Cardiac muscle cell (in vitro differentiated cells and primary cell): ENCODE measurements at regions not wholly inside any gene's neighbourhood (a gene's known extent, or its start where the extent isn't known, plus 50 kb on each side); places are given as distances from the start of the nearest gene placed in this dataset.
A peak's percentile ranks its signal among the peaks of the same experiment; 100 is the strongest.

Source experiments
- DNase-seq, 2 donors: peaks; one replicate each; pipeline versions ENCODE4 v3.0.0 to v3.0.0-alpha.2; 2010 to 2017; ENCODE audit warnings: low read depth in 1 of 2, low spot score in 1 of 2
- H3K27ac ChIP-seq: fragments of 200-600 bp; sonication (generic); 2 replicates; pipeline ENCODE4 v1.5.1; 2016
- H3K27me3 ChIP-seq: fragments of 200-600 bp; sonication (generic); 2 replicates; pipeline ENCODE4 v1.6.0; 2016; ENCODE audit warnings: control low read depth
- H3K36me3 ChIP-seq: fragments of 200-600 bp; sonication (generic); 2 replicates; pipeline ENCODE4 v1.5.1; 2016; ENCODE audit warnings: control low read depth
- H3K4me1 ChIP-seq: fragments of 200-600 bp; sonication (generic); 2 replicates; pipeline ENCODE4 v1.8.1; 2017; ENCODE audit warnings: low read depth, mild to moderate bottlenecking, mixed run types
- H3K4me3 ChIP-seq: fragments of 200-600 bp; sonication (generic); 2 replicates; pipeline ENCODE4 v1.5.1; 2016; ENCODE audit warnings: mild to moderate bottlenecking
- H3K9me3 ChIP-seq: fragments of 200-600 bp; sonication (generic); 2 replicates; pipeline ENCODE4 v1.5.1; 2017; ENCODE audit warnings: low read depth, mild to moderate bottlenecking, control low read depth
- TF ChIP-seq, protein P1 (sequence below): IDR thresholded peaks from 2 replicates; pipeline ENCODE4 v1.5.1; 2012; ENCODE audit warnings: low read depth, mild to moderate bottlenecking, low read length

DNA sequence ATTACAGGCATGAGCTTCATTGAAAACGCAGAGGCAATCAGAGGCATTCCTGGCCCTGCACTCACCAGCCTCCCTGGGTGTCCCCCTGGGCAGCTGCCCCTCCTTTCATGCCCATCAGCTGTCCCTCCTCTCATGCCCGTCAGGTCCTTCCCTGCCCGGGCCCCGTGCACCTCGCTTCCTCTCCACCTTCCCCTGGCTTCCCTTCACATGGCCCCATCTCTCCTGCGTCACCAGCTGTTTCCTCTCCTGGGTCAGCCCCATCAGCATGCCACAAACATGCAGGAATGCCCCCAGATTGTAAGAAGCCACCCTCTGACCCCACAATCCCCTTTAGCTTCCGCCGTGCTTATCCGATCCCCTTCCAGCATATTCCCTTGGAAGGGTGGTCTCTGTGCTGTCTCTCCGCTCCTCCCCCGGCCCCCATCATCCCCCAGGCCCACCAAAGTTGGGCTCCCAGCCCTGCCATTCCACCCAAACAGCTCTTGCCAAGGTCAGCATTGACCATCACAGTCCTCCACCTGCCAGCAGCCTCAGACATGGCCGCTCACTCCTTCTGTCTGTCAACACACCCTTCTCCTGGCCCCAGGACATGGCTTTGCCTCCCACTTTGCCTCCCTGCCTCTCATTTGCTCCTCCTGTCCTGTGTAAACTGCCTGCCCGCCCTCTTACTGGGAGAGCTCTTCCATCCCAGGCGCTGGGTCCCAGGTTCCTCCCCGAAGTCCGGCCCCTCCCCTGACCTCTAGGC, 98.6 kb upstream of the IER5L start:
- DNase-seq: peak in 1 of 2 donors; percentile 90
- H3K9me3 ChIP-seq: no peaks in the 10 kb centered on the region
- TF ChIP-seq, protein P1, sequence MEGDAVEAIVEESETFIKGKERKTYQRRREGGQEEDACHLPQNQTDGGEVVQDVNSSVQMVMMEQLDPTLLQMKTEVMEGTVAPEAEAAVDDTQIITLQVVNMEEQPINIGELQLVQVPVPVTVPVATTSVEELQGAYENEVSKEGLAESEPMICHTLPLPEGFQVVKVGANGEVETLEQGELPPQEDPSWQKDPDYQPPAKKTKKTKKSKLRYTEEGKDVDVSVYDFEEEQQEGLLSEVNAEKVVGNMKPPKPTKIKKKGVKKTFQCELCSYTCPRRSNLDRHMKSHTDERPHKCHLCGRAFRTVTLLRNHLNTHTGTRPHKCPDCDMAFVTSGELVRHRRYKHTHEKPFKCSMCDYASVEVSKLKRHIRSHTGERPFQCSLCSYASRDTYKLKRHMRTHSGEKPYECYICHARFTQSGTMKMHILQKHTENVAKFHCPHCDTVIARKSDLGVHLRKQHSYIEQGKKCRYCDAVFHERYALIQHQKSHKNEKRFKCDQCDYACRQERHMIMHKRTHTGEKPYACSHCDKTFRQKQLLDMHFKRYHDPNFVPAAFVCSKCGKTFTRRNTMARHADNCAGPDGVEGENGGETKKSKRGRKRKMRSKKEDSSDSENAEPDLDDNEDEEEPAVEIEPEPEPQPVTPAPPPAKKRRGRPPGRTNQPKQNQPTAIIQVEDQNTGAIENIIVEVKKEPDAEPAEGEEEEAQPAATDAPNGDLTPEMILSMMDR: no peak
- H3K27me3 ChIP-seq: no peaks in the 10 kb centered on the region
- peak overlapping the region; percentile 74 for H3K27ac ChIP-seq
- H3K4me1 ChIP-seq: peaks cover 25% of the 10 kb centered on the region
- no peak overlapping the region for H3K4me3 ChIP-seq
- H3K36me3 ChIP-seq: no peaks in the 10 kb centered on the region

DNA sequence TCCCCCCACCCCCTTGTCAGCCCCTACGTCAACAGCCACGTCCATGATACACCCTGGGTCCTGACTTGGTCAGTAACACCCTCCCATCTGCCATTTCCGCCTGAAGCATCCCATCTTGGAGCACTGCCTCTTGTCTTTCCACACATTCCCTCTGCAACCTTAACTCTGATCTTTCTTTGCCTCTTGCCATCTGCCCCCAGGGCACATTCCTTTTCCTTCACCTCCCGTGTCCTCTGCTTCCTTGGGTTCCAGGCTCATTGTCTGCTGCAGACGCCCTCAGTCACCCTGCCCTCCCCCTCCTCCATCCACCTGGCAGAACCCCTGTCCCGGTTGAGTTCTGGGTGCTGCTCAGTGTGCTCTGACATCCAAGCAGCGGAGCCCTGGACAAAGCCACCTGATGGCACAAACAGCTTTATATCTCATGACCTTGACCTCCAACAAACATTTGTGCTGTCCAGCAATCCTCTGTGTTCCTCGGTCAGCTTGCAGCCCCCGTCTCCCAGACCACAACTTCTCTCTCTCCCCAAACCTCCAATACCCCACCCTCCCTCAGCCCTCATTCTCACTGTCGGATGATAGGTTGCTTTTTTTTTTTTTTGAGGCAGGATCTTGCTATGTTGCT, 97.7 kb upstream of the IER5L start:
- no peak overlapping the region for H3K27ac ChIP-seq
- no peaks in the 10 kb centered on the region for H3K27me3 ChIP-seq
- no peaks in the 10 kb centered on the region for H3K36me3 ChIP-seq
- H3K9me3 ChIP-seq: no peaks in the 10 kb centered on the region
- TF ChIP-seq, protein P1: no peak
- H3K4me1 ChIP-seq: peaks cover 25% of the 10 kb centered on the region
- DNase-seq: peak in 1 of 2 donors; percentile 47
- no peak overlapping the region for H3K4me3 ChIP-seq

DNA sequence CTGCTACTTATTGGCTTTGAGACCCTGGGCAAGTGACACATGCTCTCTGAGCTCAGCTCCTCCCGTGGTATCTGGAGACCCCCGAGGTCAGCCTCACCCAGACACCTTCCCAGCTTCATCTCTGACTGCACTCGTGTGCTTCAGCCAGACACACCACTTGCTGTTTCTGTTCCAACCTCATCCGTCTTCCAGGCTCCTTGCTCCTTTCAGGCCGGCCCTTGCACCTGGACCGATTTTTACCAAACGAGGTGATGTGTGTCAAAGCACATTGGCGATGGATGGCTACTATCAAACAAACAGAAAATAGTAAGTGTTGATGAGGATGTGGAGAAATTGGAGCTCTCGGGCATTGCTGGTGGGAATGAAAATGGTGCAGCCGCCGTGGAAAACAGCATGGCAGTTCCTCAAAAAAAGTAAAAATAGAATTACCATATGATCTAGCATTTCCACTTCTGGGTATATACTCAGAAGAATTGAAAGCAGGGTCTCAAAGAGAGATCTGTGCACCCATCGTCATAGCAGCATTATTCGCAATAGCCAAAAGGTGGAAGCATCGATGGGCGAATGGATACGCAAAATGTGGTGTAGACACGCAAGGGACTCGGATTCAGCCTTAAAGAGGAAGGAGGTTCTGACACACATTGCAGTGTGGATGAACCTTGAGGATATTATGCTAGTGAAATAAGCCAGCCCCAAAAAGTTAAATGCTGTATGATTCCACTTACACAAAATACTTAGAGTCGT, 96.1 kb upstream of the IER5L start:
- no peaks in the 10 kb centered on the region for H3K36me3 ChIP-seq

DNA sequence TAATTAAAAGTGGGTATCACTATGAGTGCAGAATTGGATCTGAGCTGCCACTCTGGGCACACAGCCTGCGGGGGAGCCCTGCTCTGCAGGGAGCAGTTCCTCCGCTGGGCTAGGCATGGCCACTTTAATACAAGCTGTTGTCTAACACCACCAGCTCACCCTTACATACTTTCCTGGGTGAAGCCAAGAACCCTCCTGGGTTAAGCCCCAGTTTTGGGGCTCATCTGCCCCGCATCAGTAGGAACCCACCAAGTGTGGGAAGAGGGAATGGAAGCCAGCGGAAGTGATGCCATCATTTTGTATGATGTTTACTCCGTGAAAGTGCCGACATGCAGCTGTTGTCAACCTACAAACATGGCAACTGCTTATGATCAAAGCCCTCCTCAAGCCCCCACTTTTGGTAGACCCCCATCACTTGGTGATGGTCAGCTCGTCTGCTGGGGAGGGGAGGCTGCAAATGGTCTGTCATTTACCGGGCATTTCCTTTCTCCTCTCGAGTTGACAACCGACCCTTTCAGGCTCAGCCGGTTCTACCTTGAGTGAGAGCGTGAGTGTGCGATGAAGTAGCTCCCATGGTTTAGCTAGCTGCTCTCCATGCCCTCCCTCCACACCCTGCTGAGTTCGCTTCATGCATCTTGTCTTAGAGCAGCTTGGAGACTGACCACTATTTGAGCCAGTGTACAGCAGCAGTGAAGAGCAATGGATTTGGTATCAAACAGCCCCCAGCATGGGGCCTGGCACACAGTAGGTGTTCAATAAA, 95.3 kb upstream of the IER5L start:
- Histone ChIP-seq H3K27ac (no peak overlapping the region), H3K4me3 (no peak overlapping the region), H3K27me3 (no peaks in the 10 kb centered on the region), H3K4me1 (peaks cover 22% of the 10 kb centered on the region), H3K36me3 (no peaks in the 10 kb centered on the region), H3K9me3 (no peaks in the 10 kb centered on the region)
- TF ChIP-seq, protein P1: no peak
- DNase-seq: no peak

More for the DNA sequence above, 96.1 kb upstream of the IER5L start:
- no peak for DNase-seq
- Histone ChIP-seq H3K9me3 (no peaks in the 10 kb centered on the region), H3K4me1 (peaks cover 25% of the 10 kb centered on the region), H3K27ac (no peak overlapping the region), H3K27me3 (no peaks in the 10 kb centered on the region), H3K4me3 (no peak overlapping the region)
- TF ChIP-seq, protein P1: no peak

DNA sequence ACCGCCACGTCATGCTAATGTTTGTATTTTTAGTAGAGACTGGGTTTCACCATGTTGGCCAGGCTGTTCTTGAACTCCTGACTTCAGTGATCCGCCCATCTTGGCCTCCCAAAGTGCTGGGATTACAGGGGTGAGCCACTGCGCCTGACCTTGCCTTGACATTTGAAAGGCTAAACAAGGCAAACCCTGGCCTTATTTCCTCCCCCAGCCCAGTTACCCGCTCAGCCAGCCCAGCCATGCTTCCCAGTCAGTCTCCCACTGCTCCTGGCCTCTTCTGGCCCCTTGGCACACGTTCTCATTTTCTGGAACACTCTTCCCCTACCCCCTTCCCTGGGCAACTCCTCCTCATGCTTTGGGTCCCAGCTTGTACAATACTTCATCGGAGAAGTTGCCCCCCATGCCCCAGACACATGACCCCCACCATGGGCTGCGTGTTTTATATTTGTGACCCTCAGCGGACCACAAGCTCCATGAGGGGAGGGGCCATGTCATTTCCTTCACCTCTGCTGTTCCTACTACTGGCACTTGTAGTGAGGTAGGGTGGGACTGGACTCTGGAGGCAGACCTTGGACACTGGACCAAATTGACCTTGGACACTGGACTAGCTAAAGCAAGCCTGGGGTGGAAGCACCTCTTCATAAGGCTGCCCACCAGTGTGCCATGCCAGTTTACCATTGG, 94.4 kb upstream of the IER5L start:
- TF ChIP-seq, protein P1: no peak
- DNase-seq: no peak
- no peak overlapping the region for H3K27ac ChIP-seq
- no peaks in the 10 kb centered on the region for H3K9me3 ChIP-seq
- peaks cover 19% of the 10 kb centered on the region for H3K4me1 ChIP-seq
- H3K4me3 ChIP-seq: no peak overlapping the region
- H3K27me3 ChIP-seq: no peaks in the 10 kb centered on the region
- no peaks in the 10 kb centered on the region for H3K36me3 ChIP-seq
